ENCODE measurements at regions not wholly inside any gene's neighbourhood (a gene's known extent, or its start where the extent isn't known, plus 50 kb on each side); places are given as distances from the start of the nearest gene placed in this dataset.
"Not testable (repeated sequence)": the region's sequence is repeated elsewhere in the genome, so short reads cannot be mapped to it uniquely, and the experiment has no call there.

GRCh38 chr5:96198356-96199058, 234.5 kb downstream of the PCSK1 start:
- no peak for DNase-seq

DNA sequence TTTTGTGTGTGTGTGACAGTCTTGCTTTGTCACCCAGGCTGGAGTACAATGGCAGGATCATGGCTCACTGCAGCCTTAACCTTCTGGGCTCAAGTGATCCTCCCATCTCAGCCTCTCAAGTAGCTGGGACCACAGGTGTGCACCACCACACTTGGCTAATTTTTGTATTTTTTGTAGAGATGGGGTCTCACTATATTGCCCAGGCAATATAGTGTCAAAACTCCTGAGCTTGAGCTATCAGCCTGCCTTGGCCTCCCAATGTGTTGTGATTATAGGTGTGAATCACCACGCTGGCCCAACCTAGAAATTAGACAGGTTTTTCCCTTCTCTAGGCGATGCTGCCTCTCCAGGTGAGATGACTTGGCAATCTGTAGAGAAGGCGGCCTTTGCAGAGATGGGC, 235.3 kb downstream of the PCSK1 start:
- not testable (repeated sequence) for DNase-seq

DNA sequence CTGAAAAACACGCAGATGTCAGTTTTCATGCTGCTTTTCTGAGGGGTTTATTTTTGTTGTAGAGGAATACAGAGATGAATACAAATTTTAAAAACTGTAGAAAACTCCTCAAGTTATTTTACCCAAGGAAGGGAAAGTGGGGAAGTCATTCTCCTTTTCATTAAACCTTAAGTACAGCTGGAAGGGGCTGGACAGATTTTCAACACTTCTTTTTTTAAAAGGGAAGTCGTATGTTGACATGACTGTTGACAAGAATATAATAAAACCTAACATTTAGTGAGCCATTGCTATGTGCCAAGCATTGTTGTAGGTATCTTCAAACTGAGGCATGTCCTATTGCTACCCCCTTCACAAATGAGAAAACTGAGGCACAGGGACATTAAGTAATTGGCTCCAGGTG, 235.7 kb upstream of the ELL2 start:
- no peak for DNase-seq

- DNase-seq: no peak
Measured at GRCh38 chr5:96196890-96197289, 235.2 kb upstream of the ELL2 start.

DNA sequence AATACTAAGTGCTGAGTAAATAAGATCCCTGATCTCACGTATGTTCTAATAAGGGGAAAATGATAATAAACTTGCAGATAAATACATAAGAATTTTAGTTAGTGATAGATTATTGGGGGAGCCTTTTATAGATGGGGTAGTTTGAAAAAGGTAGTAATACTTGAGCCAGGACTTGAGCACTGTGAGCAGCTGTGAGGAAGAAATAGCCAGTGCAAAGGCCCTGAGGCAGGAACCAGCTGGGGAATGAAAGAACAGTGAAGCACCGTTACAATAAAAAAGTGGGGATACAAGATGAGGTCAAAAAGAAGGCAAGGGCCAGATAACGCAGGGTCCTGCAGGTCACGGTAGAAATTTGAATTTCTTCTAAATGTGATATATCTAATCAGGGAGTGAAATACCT, 234.8 kb upstream of the ELL2 start:
- DNase-seq: no peak

DNA sequence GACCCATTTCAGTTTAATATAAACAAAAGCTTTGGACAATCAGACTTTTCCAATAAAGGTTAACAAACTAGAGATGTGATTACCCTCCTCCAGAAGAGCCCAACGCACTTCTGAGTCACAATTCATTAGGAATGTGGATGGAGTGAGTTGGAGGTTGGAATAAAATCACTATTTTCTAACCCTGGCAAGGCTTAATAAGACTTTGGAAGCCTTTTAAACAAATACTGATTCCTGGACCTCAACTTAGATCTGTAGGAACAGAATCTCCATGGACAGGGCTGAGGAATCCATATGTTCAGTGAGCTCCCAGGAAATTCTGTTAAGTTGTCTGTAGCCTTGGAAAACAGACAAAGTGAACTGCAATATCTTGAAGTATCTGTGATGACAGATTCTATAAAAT, 233.5 kb upstream of the ELL2 start:
- no peak for DNase-seq

DNA sequence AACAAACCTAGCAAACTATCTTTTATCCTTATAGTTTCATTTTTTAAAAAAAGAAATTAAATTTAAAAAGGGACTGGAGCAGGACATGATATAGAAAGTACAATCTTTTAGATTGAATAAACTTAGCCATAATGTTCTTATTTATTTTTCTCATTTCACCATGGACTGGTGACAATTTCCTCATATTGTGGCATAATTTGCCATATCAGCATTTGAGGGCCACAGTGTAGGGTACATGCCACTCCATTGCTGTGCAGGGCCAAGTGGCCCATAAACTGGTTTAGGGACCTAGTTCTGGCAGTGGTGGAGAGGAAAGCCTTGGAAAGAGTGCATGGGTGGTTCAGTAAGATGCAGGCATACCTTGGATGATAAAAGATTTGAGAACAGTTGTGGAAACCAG, 232.9 kb upstream of the ELL2 start:
- DNase-seq: no peak

DNA sequence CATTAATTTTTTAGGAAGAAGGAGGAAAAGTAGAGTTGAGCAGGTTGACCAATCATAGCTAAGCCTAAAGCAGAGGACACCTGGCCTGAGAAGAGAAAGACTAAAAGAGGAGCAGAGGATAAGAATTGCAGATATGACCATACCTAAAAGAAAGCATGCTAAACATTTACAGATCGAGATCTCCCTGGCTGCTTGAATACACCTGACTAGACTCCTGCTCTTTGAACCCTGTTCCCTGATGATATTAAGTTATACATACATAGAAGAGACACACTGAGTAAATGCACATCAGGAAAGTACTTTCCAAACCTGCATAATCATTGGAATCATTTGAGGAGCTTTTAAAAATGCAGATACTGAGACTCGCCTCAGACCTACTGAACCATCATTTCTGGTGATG, 232.3 kb upstream of the ELL2 start:
- no peak for DNase-seq

DNA sequence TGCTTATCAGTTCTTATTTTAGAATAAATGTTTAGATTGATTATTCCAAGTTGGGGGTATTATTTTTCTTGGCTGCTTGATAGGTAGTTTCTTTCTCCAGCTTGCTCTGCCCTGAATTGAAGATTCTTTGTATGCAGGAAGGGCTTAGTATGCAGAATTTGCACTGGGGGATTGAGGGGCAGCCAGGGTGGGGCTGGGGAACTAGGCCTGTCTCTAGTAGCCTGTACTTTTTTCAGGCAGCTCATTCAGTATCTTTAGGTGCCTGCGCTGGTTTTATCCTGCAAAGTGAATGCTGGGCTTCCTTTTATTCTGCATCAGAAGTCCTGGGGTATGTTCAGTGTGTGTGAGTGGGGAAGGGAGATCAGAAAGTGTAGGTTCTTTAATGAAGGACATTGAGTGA, 228.3 kb upstream of the ELL2 start:
- no peak for DNase-seq

DNA sequence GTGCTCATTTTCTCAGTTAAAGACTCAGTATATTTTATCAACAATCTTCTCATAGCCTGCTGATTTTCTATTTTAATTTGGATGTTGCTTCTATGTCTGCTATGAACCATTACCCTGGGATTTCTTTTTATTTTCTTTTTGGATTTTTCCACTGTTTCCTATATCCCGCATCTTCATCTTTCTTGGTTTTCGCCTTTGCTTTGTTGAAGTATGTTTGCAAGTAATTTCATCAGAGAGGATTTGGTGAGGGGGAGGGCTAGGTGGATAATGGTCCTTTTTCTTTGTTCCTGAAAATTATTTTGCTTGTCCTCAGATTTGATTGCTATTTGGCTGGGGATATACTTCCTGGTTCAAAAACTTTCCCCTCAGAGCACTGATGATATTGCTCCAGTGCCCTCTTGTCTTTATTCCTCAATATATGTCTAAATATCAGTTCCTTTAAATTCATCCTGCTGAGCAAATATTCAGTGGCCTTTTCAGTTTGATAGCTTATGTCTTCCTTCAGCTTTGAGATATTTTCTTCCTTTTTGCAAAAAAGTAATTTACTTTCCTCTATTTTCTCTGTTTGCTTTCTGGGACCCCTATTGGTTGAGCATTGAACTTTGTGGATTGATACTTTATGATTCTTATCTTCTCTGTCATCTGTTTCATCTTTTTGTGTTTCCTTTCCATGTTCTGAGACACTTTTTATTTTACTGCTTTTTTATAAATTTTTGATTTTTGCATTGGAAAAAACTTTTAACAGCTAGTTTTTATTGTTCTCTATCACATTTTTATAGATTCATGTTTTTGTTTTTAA, 227.6 kb upstream of the ELL2 start:
- DNase-seq: no peak

DNA sequence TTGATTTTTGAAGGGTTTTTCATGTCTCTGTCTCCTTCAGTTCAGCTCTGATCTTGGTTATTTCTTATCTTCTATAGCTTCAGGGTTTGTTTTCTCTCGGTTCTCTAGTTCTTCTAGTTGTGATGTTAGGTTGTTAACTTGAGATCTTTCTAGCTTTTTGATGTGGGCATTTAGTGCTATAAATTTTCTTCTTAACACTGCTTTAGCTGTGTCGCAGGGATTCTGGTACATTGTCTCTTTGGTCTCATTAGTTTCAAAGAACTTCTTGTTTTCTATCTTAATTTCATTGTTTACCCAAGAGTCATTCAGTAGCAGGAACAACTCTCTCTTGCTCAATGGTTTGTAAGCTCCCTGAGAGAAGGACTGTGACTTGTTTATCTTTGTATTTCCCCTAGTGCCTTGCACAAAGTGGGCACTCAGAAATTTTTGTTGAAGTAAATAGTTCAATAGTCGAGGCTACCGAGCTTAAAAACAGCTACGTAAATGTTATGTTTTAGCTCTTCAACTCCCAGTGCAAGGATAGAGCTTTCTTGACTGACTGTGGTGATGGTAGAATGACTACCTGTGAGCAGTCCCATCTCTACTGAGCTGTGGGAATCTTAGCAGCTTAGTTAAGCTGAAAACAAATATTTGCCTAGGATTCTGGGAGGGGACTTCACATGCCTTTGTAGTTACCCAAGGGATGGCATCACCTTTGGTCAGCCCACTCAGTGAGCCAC, 225.8 kb upstream of the ELL2 start:
- DNase-seq: no peak

DNA sequence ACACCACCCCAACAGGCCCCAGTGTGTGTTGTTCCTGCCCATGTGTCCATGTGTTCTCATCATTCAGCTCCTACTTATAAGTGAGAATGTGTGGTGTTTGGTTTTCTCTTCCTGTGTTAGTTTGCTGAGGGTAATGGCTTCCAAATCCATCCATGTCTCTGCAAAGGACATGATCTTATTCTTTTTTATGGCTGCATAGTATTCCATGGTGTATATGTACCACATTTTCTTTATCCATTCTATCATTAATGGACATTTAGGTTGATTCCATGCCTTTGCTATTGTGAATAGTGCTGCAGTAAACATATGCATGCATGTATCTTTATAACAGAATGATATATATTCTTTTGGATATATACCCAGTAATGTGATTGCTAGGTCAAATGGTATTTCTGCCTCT, 222.9 kb upstream of the ELL2 start:
- not testable (repeated sequence) for DNase-seq

GRCh38 chr5:96180684-96181435, 219.2 kb upstream of the ELL2 start:
- DNase-seq: no peak

- no peak for DNase-seq
Measured at GRCh38 chr5:96177303-96177869, 215.7 kb upstream of the ELL2 start.

DNA sequence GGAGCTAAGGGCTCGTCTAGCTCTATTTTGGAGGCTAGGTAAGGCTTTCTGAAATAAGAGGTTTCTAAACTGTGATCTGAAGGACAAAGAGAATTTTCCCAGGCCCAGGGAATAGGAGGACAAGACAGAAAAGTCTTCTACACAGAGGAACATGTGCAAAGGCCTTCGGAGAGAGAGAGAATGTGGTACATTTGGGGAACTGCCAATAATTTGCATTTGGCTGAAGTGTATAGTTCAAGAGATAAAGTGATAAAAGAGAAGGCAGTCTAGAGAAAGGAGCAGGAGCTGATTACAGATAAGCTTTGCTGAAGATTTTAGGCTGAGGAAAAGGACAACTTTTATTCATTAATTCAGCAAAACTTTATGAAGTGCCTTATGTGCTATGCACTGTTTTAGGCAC, 214.4 kb upstream of the ELL2 start:
- DNase-seq: no peak

DNA sequence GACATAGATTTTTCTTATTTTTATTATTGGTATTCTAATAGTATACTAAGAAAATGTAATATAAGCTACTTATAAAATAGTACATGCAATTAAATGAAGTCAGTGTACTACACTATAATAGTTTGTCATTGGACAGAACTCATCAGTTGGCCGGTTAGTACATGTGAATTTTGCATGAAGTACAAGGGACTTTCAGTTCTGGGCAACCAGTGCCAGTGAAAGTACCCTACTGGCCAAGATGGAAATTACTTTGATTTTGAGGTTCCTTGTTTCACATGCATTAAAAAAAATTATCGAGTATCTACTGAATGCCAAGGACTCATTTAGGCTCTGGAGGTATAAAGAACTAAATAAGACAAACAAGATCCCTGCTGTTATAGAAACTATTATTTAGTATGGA, 213.4 kb upstream of the ELL2 start:
- DNase-seq: no peak

- DNase-seq: no peak
Measured at GRCh38 chr5:96173366-96173765, 211.7 kb upstream of the ELL2 start.

DNA sequence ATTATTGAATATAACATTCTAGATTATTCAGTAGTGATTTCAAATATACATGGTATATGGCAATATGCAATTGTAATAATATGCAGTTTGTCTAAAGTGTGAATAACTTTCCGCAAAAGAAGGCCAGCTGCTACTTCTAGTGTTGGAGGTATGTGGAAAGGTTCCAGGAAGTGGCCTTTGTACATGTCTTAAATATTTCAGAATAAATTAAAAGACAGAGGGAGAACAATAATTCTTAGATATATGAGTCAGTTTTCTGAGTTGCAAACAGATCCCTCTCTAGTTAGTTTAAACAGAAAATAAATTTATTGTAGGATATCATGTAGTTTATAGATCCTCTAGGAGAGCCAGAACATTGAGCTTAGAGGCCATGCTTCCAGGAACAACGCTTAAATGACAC, 210.8 kb upstream of the ELL2 start:
- DNase-seq: no peak

GRCh38 chr5:96171973-96172372, 210.3 kb upstream of the ELL2 start:
- DNase-seq: not testable (repeated sequence)

- DNase-seq: not testable (repeated sequence)
Measured at GRCh38 chr5:96170481-96171125, 209.0 kb upstream of the ELL2 start.

- not testable (repeated sequence) for DNase-seq
Measured at GRCh38 chr5:96168833-96169232, 207.2 kb upstream of the ELL2 start.

DNA sequence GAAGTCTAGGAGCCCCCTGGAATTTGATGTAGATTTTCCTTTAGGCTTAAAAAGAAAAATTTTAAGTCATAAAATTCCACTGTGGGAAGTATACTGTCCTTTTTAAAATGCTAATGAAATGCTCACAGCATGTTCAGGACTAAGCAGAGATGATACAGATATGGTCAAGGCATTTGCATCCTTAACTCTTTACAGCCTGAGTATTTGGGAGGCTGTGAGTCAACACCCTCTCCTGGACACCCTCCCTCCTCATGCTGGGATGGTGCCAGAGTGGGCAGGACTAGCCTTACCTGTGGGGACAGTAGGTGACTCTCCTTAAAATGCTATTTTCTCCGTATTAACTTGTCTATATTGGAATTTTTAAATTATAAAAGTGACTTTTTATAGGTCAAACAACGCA, 197.4 kb upstream of the ELL2 start:
- DNase-seq: no peak

All from midbrain (tissue), 1 donor.